HL-60 (cell line): ENCODE measurements at regions not wholly inside any gene's neighbourhood (a gene's known extent, or its start where the extent isn't known, plus 50 kb on each side); places are given as distances from the start of the nearest gene placed in this dataset.

Source experiments
- CTCF ChIP-seq: IDR thresholded peaks from one replicate; pipeline ENCODE4 v1.5.1; 2011; ENCODE audit warnings: low read length, control low read depth, inconsistent platforms; ENCODE audit not compliant: insufficient read depth
- GABPA ChIP-seq: IDR thresholded peaks from 2 replicates; pipeline ENCODE4 v1.6.1; 2012; ENCODE audit warnings: low read depth
- POLR2AphosphoS5 ChIP-seq: IDR thresholded peaks from 2 replicates; pipeline ENCODE4 v1.6.1; 2012; ENCODE audit warnings: low read depth
- REST ChIP-seq: IDR thresholded peaks from 2 replicates; pipeline ENCODE4 v1.6.1; 2012; ENCODE audit warnings: low read depth; ENCODE audit not compliant: insufficient replicate concordance

GRCh38 chr15:69653846-69654245 is 201.2 kb downstream of the RPLP1 start:
- TF ChIP-seq CTCF (no peak), POLR2AphosphoS5 (no peak), REST (no peak), GABPA (no peak)
